ENCODE measurements at regions not wholly inside any gene's neighbourhood (a gene's known extent, or its start where the extent isn't known, plus 50 kb on each side); places are given as distances from the start of the nearest gene placed in this dataset.

GRCh38 chr7:130996833-130997231 is 262.8 kb upstream of the KLF14 start:
- TF ChIP-seq CTCF (IDR thresholded peaks at IDR 0.05) (no peak), POLR2A (IDR thresholded peaks at IDR 0.05) (peak in 1 of 2 donors; percentile 67)
